Ishikawa (cell line): ENCODE measurements at regions not wholly inside any gene's neighbourhood (a gene's known extent, or its start where the extent isn't known, plus 50 kb on each side); places are given as distances from the start of the nearest gene placed in this dataset.

Experiments
- RAD21 ChIP-seq: IDR thresholded peaks from 2 replicates; pipeline ENCODE4 v1.6.1; 2012; ENCODE audit warnings: low read depth
- TAF1 ChIP-seq: IDR thresholded peaks from 2 replicates; pipeline ENCODE4 v1.6.1; 2012; ENCODE audit warnings: low read depth, mild to moderate bottlenecking
- USF1 ChIP-seq: IDR thresholded peaks from 2 replicates; pipeline ENCODE4 v1.6.1; 2012
- YY1 ChIP-seq: IDR thresholded peaks from 2 replicates; pipeline ENCODE4 v1.6.1; 2012; ENCODE audit warnings: low read depth
- TF ChIP-seq, protein P1 (sequence below): IDR thresholded peaks from 2 replicates; pipeline ENCODE4 v1.6.1; 2012; ENCODE audit warnings: low read depth, mild to moderate bottlenecking

DNA sequence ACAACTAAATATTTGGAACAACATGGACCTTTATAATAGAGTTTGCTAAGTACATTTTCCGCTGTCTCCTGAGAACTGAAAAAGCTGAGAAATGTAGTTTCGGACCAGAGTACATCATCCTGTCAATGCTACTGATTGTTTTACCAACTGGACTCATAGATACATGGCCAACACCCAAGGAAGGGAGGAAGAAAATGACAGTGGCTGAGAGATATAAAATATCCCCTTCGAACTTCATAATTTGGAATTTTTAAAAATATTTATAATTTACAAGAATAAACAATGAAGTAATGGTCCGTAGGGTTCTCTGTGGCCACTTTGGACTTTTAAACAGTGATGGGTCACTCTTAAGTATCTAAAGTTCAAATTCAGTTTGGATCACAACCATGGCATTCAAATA is 1042.7 kb downstream of the MCTP2 start:
- TF ChIP-seq USF1, result no peak
- TF ChIP-seq RAD21, result no peak
- TF ChIP-seq YY1, result no peak
- TF ChIP-seq TAF1, result no peak
- TF ChIP-seq, protein P1, sequence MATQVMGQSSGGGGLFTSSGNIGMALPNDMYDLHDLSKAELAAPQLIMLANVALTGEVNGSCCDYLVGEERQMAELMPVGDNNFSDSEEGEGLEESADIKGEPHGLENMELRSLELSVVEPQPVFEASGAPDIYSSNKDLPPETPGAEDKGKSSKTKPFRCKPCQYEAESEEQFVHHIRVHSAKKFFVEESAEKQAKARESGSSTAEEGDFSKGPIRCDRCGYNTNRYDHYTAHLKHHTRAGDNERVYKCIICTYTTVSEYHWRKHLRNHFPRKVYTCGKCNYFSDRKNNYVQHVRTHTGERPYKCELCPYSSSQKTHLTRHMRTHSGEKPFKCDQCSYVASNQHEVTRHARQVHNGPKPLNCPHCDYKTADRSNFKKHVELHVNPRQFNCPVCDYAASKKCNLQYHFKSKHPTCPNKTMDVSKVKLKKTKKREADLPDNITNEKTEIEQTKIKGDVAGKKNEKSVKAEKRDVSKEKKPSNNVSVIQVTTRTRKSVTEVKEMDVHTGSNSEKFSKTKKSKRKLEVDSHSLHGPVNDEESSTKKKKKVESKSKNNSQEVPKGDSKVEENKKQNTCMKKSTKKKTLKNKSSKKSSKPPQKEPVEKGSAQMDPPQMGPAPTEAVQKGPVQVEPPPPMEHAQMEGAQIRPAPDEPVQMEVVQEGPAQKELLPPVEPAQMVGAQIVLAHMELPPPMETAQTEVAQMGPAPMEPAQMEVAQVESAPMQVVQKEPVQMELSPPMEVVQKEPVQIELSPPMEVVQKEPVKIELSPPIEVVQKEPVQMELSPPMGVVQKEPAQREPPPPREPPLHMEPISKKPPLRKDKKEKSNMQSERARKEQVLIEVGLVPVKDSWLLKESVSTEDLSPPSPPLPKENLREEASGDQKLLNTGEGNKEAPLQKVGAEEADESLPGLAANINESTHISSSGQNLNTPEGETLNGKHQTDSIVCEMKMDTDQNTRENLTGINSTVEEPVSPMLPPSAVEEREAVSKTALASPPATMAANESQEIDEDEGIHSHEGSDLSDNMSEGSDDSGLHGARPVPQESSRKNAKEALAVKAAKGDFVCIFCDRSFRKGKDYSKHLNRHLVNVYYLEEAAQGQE, result no peak
